ENCODE measurements at regions not wholly inside any gene's neighbourhood (a gene's known extent, or its start where the extent isn't known, plus 50 kb on each side); places are given as distances from the start of the nearest gene placed in this dataset.

DNA sequence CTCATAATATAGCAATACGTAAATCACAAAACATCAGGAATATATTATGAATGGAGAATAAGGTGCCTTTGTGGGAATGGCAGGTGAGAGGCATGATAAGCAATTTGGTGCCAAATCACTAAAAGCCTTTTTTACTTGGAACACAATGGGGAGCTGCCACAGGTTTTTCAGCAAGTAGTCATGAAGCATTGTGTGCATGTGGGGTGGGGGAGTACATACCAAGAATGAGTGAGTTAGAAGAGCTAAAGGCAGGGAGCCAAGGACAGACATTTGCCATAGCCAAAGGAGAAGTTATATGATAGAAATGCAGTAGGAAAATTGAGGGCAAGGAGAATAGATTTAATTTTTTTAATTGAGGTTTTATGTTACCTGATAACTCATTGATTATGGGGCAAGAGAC is 445.0 kb upstream of the SMC2 start:
- no peak for DNase-seq

DNA sequence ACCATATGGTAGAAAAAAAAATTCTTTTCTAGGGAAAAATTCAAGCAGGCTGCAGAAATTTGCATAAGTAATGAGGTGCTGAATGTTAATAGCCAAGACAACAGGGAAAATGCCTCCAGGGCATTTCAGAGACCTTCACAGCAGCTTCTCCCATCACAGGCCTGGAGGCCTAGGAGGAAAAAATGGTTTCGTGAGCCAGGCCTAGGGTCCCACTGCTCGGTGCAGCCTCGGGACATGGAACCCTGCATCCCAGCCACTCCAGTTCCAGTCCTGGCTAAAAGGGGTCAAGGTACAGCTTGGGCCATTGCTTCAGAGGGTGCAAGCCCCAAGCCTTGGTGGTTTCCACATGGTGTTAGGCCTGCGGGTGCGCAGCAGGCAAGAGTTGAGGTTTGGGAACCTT is 436.0 kb upstream of the SMC2 start:
- no peak for DNase-seq

DNA sequence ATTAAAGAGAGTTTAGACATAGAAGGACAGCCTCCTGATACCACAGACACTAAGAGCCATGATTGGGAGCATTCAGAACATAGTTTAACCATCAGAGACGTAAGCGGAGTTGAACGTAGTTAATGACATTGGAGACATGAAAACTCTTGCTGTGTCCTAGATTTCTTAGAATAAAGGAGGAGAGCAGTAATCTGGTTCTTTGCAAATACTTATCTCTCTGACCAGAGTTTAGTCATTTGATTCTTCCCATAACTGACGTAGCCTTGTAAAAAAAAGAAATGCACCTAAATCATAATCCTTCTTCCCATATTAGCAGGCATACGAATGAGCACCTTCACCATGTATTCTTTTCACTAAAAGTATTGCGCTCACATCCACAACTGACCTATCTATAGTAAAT is 433.3 kb upstream of the SMC2 start:
- DNase-seq, result no peak

DNA sequence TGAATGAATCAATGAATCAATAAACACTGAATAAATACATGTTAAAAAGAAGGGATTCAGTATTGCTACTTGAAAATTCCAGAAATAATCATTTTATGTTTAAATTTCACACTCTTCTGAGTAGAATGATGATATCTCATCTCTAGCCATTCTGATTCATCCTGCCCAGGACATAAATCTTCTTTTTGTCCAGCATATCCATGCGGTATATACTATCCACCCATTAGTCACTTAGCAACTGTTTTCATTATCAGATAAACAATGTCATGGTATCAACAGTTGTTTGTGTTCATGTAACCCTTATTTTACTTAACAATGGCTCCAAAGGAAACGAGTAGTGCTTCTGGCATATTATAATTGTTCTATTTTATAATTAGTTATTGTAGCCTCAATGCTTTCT is 432.4 kb upstream of the SMC2 start:
- DNase-seq, result no peak

DNA sequence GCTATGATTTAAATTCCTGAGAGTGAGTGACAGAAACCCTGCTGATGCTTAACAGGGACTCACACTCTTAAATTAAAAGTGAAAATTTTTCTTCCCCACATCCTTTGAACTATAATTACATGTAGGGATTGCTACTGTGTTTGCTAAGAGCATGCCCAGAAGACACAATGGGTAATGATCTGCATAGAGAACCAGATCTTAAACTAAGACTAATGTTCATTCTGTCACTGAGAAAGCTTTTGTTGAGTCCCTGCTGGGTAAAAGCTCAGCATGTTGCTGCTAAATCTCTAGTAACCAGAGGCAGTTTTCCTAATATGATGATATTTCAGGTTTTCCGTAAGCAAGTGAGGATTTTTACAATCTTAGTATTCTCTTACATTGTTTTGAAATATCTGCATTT is 424.8 kb upstream of the SMC2 start:
- no peak for DNase-seq

DNA sequence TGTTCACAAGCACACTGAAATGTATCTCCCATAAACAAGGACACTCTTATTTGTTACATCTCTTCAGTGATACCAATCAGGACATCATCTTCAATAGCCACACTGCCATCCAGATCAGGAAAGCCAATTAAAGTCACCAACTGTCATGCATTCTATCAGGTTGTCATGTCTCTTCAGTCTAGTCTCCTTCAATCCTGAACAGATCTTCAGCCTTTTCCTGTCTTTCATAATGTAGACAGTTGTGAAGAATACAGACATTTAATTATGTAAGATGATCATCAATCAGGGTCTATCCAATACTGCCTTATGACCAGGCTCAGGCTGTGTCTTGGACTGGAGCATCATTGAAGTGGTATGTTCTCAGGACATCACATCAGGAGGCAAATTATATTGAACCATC is 419.8 kb upstream of the SMC2 start:
- DNase-seq, result no peak

DNA sequence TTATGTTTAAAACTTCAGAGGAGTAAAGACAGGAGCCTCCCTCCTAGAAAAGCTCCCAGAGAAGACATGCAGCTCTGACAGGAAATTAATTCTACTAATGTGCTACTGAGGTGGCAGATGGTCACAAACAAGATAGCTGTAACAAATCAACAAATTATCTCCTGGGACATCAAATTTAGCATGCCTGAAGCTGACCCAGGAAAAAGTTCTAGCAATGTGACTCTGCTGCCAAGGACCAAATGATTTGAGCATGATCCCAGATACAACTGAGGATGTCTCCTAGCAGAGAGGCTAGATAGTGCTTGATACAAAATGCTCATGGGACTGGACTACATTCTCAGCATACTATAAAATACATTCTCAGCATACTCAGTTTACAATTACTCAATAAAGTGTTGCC is 413.5 kb upstream of the SMC2 start:
- DNase-seq, result no peak

DNA sequence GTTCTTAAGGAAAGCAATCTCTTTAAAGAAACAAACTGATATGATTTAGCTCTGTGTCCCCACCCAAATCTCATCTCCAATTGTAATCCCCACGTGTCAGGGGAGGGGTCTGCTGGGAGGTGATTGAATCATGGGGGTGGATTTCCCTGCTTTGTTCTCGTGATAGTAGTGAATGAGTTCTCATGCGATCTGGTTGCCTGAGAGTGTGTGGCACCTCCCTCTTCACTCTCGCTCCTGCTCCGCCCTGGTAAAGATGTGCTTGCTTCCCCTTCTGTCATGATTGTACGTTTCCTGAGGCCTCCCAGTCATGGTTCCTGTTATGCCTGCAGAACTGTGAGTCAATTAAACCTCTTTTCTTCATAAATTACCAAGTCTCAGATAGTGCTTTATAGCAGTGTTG is 412.7 kb upstream of the SMC2 start:
- DNase-seq, result no peak

DNA sequence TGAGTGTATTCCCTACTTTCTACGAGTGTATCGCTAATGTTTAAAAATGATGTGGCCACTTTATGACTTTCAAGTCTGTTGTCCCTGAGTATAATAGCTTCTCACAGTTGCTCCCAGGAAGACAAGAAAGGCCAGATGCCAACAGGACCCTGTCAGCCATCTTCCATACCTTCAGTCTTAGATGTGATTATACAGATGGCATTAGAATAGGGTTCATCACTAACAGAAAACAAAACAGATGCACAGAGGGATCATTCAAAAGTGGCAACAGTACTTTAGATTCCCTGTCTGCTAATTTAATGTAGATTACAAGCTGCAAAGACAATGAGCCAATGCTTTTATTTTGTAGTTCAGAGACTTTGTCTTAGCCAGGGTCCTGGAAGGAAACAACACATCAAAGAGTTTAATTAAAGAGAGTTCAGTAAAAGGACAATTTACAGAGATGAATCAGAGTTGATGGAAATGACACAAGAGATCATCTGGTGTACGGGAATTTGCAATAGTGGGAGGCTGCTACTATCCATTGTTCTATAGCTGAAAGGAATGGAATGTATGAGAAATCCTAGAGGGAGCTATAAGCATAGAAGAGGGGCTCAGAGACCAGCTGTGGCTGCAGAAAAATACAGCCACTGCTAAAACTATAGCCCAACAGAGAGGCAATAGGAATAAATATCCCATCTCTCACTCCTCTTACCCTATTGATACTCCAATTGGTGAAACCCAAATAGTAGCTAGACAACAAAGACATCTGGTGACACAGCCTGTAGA is 393.7 kb upstream of the SMC2 start:
- no peak for DNase-seq

DNA sequence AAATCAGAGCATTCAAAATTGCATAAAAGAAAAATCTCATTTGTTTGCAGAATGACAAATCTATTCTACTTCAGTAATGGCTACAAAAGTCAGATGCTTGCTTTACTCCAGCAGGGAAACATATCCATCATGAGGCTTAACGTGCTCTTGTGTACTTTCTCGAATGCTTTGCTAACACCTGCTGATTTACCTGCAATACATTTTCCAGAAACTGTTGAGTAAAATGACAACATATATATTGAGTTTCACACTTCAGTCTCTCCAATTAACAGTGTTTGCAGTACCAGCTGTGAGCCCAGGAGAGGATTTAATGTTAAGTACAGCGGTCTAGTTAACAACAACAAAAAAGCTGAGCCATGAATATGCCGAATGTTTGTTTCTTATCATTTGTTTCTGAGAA is 391.5 kb upstream of the SMC2 start:
- DNase-seq, result no peak

DNA sequence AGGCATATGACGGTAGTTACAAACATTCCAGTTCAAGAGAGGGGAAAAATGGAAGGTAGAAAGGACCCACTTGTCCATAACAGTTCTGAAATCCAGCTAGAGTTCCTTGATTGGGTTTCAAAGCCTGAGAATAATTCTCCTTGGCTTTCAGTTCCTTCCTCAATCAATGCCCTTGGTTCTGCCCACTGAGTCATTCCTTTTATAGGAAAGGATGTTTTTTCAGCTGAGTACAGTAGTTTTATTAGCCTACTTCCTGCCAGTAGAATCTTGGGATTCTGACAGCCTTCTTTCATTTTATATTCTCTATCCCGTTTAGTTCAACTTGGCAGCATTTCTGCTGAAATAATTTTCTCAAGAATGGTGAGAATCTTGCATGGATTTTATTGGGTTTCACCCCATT is 386.9 kb upstream of the SMC2 start:
- DNase-seq, result no peak

DNA sequence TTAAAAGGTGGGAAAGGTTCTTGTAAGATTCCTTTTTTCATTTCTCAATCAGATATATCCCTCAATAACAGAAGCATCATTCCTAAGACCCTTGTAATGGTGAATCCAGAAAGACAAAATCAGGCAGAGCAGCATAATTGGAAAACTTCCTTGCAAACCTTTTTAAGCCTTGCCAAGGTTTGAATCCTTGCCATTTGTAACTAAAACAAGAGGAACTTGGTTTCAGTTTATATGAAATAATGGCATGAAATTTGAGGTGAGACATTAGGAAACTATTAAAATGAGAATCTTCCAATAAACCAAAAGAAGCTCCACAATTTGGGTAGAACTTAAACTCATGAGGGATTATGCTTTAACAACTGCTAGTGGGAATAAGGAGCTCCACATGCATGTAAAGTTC is 384.7 kb upstream of the SMC2 start:
- no peak for DNase-seq

DNA sequence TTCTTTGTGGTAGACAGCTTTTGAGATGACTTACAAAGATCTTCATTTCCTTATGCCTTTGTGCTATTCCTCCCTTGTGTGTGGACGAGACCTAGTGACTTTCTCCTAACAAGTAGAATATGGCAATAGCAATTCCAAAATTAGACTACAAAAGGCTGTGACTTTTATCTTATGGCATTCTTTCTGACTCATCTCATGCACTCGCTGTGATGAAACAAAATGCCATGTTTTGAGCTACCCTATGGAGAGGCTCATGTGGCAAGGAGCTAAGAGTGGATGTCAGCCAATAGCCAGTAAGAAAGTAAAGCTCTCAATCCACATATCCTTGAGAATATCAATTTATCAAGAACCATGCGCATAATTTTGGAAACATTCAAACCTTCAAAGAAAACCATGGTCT is 380.5 kb upstream of the SMC2 start:
- DNase-seq, result no peak

DNA sequence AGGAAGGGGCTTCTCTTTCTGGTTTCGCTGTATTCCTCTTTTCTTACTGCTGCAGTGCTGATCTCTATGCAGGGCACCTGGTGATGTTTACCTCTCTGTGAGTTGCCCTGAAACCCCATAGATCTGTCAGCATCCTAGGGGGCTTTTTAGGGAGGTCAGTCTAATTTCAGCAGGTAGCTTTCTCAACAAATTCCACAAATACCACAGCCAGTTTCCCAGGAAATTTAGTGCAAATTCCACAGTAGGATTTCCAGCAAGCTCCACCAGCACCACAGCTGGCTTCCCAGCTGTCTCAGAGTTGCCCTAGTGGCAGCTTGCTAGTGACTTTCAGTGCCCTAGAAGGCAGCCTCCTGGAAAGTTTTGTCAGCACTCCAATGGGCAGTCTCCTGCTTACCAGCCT is 379.1 kb upstream of the SMC2 start:
- DNase-seq, result no peak

DNA sequence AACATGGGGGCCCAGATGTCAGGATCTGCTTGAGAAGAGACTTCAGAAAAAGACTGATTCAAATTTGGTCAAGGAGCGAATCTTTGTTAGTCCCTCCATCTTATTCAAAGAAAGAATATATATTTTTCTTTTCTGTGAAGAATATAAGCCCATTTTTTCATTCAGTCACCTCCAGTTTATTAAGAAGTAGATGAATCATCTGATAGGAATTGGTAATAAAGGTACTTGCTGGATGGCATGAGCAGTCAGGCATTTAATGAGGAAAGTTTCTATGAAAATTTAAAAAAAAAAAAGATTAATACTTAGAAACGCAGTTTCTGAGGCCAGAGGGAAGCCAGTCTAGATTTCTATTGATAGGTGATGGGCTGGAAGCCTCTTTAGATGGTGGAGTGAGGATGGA is 373.1 kb upstream of the SMC2 start:
- DNase-seq, result no peak

DNA sequence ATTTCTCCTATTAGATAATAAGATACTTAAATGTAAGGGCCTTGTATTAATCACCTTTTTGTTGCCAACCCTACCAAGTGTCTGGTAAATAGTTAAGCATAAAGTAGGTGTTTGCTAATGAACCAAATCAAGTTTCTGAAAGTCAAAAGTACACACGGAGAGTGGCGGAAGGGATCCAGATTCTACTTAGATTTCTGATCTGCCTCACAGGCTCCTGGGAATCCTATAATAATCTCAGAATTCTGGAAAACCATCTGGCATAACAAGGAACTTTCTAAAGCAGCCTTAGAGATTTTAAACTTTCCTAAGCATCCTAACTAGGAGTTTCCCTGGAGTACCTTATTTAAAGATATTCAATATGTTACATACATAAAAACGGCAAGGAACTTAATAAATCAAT is 363.2 kb upstream of the SMC2 start:
- no peak for DNase-seq

DNA sequence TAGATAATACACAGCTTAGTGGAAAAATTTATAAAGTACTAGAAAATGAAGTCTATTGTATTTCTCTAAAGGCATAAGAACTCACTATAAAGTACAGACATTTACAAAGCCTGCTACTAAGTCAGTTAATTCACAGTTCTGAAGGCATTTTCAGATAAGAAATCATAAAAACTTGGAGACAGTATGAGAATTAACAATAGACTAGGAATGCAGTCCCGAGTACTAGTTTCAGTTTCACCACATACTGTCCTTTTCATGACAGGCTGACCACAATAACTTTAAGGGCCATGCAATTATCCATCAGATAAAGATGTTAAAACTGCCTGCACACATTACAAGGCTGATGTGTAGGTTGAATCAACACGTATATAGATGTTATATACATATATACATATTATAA is 362.6 kb upstream of the SMC2 start:
- DNase-seq, result no peak

DNA sequence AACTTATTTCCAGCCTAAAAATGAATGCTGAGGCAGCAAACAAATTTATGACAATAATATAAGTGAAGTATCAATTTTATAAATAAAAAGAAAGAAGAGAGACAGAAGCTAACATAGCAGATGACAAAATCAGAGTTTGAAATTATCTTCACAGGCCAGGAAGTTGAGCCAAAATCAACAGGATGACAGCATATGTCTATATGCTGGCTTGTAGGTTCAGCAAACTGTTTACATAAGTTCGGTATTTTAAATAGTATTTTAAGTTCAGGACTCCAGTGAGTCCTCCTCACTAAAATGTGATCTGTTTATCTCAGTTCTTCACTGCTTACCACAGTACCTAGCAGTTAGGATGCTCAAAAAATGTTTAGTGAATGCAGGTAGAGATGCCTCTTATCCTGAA is 359.6 kb upstream of the SMC2 start:
- no peak for DNase-seq

DNA sequence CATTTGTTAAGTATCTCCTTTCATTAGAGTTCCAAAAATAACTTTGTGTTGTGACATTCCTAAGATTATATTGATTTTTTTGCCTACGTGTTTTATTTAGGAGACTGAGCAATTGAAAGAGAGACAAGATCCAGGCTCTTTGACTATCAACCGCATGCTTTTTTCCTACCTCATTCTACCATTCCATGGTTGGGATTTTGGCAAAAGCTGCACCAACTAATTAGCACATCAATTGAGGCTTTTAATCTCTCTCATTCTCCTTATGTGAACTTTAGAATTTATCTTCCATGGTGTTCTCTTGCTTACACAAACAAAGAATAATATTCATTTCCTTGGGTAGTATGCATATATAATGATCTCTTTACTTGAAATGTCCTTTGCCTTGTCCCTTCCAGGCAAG is 338.7 kb upstream of the SMC2 start:
- DNase-seq, result no peak

DNA sequence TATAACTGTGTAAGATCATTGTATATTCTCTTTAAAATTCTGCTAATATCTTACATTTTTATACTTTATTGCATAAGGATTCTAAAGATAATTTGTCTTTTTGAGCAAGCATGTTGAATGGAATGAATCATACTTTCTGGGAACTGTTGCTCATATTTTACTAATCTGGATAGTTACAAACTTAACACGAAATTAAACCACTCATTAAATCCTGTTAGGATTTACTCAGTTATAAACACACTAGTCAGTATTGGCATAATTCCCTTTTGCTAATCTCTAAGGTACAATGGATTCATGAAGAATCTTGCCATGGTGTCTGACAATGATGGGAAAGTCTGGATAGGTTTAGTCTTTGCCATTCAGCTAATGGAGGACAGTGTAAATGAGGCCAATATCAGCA is 338.1 kb upstream of the SMC2 start:
- DNase-seq, result no peak

DNA sequence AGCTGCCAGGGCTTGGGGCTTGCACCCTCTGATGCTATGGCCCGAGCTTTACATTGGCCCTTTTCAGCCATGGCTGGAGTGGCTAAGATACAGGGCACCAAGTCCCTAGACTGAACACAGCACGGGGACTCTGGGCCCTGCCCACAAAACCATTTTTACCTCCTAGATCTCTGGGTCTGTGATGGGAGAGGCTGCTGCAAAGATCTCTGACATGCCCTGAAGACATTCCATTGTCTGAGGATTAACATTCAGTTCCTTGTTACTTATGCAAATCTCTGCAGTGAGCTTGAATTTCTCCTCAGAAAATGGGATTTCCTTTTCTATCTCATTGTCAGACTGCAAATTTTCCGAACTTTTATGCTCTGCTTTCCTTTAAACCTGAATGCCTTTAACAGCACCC is 337.0 kb upstream of the SMC2 start:
- no peak for DNase-seq

DNA sequence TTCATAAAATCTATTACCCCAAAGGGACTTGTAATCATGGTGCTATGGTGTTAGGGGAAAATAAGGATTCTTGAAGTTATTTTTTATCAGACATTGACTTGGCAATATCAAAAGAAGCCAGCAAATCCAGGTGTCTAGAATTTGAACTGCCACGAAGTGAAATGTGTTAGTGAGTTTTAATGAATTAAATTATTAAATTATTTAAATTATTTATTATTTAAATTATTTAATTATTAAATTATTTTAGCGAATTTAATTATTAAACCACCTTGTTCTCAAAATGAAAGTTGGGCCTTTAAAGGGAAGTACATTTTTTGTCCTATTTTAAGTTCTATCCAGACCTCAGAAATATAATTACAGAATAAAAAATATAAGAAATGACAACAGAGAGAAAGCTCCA is 332.6 kb upstream of the SMC2 start:
- DNase-seq, result no peak

DNA sequence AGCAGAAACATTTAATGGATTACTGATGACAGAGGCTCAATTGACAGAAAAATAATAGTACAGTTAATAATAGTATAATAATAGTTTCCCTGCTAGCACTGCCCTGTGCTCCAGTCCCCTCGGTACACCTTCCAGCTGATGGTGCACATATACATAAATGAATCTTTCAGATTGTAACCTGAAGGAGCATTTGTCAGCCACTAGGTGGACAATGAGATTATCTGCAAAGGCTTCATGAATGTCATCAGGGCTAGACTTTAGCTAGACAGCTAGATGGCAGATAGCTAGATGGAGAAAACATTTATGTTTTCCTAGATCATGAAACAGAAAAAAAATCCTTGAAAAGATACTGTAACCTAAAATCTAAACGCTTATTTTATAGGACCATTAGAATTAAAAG is 304.4 kb upstream of the SMC2 start:
- DNase-seq, result no peak

DNA sequence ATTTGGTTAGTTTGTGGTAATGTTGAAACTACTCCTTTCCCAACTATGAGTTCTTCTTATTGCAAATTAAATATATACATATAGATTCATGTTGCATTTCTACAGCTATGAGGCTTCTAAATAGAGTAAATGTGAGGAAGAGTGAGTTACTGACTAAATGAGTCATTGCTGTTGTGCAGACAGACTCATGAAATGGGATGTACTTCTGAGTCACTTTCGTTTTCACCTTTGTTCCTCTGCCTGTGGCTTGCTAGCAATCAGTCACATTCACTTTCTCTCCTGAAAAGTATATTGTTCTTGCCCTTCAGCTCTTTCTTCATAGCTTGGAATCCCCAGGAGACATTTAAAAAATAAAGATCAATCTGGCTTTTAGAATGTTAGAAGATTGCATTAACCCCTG is 295.5 kb upstream of the SMC2 start:
- peak; percentile 18 for DNase-seq

DNA sequence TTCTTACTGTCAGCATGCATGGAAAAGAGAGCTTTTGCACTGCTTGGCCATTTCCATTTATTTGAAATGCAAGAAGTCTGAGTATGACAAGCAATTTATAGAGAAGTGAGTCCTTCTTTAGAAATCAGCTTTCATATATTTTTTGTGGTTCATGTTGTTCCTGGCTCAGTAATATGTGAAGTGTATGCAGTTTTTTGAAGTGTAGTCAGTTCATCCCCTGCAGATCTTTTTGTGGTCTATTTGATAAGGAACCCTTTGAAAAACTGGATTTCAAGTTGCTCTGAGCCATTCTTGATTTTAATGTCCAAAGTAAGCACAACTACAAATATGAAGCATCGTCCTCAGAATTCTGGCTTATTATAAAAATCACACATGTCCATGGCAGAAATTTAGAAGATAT is 294.1 kb upstream of the SMC2 start:
- DNase-seq, result no peak

DNA sequence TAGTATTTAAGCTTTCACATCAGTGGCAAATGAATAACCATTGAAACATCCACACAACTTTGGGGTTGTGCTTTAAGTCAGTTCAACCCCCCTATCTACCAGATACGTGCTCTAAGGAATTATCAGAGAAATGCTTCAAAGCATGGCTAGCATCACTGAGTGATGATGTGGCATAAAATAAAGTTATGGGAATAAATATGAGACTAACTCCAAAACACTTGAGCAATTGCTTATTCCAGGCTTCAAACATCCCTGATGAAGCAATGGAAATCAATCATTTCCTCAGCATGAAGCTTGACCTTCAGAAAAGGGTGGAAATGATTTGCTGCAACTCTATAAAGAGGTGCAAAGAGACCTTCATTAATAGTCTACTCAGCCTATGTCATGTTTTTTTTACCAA is 292.0 kb upstream of the SMC2 start:
- DNase-seq, result no peak
